GM12865 (cell line): ENCODE measurements at regions not wholly inside any gene's neighbourhood (a gene's known extent, or its start where the extent isn't known, plus 50 kb on each side); places are given as distances from the start of the nearest gene placed in this dataset.

ENCODE experiments used
- DNase-seq: peaks from one replicate; pipeline ENCODE4 v3.0.0; 2010; ENCODE audit warnings: low read depth
- H3K4me3 ChIP-seq: 2 replicates; pipeline ENCODE4 v1.5.1; 2011; ENCODE audit warnings: mild to moderate bottlenecking, low read depth, low read length, control low read depth
- CTCF ChIP-seq: IDR thresholded peaks from 2 replicates; pipeline ENCODE4 v1.5.1; 2011; ENCODE audit warnings: low read length, control low read depth, low read depth, inconsistent platforms; ENCODE audit not compliant: insufficient read depth; ENCODE audit errors: missing control alignments

DNA sequence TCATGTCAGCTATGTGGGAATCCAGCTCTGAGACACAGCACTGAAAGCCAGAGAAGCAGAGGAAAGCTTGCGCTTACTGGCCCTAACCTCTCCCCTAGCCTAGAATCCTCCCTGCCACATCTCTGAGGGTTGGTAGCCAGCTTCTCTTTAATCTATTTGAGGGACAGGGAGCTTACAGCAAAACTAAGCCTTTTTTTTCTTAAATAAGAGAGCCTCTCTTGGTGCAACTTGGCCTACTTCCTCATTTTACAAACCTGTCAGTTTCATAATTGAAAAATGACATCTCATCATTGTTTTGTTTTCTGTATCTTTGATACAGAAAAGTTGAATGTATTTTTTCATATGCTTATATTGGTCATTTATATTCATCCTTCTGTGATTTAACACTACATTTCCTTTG is 193.9 kb downstream of the ZNF621 start:
- DNase-seq, result peak; percentile 76
- no peak overlapping the region for H3K4me3 ChIP-seq
- no peak for TF ChIP-seq CTCF

GRCh38 chr3:40719660-40720287 is 195.0 kb downstream of the ZNF621 start:
- no peak overlapping the region for H3K4me3 ChIP-seq
- DNase-seq, result peak; percentile 9
- TF ChIP-seq CTCF, result no peak

- no peak overlapping the region for H3K4me3 ChIP-seq
- DNase-seq, result no peak
These were observed 195.6 kb downstream of the ZNF621 start for GRCh38 chr3:40720341-40720740.

GRCh38 chr3:40720863-40721262 is 196.1 kb downstream of the ZNF621 start:
- DNase-seq, result no peak
- no peak overlapping the region for H3K4me3 ChIP-seq

More at GRCh38 chr3:40720341-40720740, 195.6 kb downstream of the ZNF621 start:
- no peak for TF ChIP-seq CTCF

DNA sequence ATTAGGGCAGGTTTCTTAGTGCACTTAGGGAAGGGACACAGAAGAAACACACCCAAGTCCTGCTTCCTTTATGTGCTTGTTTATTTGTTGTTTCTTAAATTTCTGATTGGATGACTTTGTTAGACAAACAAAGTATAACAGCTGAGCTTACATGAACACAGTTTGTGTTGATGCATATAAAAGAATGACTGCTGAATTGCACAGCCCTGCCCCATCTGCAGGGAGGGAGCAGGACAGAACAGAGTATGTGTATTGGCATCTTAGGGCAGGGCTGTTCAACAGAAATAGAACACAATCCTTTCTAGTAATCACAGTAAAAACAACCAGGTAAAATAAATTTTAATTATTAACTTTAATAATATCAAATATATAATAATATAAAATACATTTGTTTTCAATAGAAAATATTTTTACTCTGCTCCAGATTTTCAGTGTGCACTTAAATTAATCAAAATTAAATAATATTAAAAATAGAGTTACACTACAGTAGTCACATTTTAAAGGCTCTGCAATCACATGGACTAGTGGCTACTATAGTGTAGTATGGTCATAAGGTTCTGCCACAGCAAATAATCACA is 198.4 kb downstream of the ZNF621 start:
- no peak for TF ChIP-seq CTCF
- no peak for DNase-seq
- H3K4me3 ChIP-seq, result no peak overlapping the region

More at GRCh38 chr3:40720863-40721262, 196.1 kb downstream of the ZNF621 start:
- TF ChIP-seq CTCF, result no peak

DNA sequence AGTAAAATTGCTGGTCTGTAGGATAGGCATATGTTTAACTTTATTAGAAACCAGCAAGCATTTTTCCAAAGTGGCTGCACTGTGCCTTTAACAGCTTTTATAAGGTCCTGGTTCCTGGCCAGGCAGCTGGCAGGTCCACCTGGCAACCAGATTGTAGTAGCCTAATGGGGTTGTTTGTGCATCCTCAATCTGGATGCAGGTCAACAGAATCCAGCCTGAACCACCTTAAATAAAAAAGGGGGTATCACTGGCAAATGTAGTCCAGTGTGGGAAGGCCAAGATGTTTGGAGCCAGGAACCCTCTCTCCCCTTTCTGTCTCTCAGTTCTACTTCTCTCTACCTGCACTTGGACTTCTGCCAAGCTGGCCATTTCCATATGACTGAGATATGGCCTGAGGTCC is 200.3 kb downstream of the ZNF621 start:
- no peak overlapping the region for H3K4me3 ChIP-seq
- DNase-seq, result no peak
- TF ChIP-seq CTCF, result no peak

GRCh38 chr3:40731445-40731844 is 206.7 kb downstream of the ZNF621 start:
- no peak for TF ChIP-seq CTCF
- no peak overlapping the region for H3K4me3 ChIP-seq
- DNase-seq, result no peak
